Neuronal stem cell (in vitro differentiated cells): ENCODE measurements at regions not wholly inside any gene's neighbourhood (a gene's known extent, or its start where the extent isn't known, plus 50 kb on each side); places are given as distances from the start of the nearest gene placed in this dataset.
A peak's percentile ranks its signal among the peaks of the same experiment; 100 is the strongest.

Experiments
- DNase-seq: peaks from one replicate; pipeline ENCODE4 v3.0.0-alpha.2; 2013; ENCODE audit warnings: low spot score
- H2AFZ ChIP-seq: one replicate; pipeline ENCODE4 v1.6.1; 2013; ENCODE audit warnings: mild to moderate bottlenecking, low read length, inconsistent platforms
- H2AK5ac ChIP-seq: 2 replicates; pipeline ENCODE4 v1.6.1; 2013; ENCODE audit warnings: low read depth, mild to moderate bottlenecking, inconsistent platforms, low read length, moderate library complexity, mixed read lengths
- H2BK120ac ChIP-seq: 2 replicates; pipeline ENCODE4 v1.6.1; 2013; ENCODE audit warnings: low read depth, mild to moderate bottlenecking, inconsistent platforms, low read length, moderate library complexity, mixed read lengths
- H2BK12ac ChIP-seq: one replicate; pipeline ENCODE4 v1.6.1; 2013; ENCODE audit warnings: low read length, inconsistent platforms
- H2BK15ac ChIP-seq: 2 replicates; pipeline ENCODE4 v1.6.1; 2013; ENCODE audit warnings: mild to moderate bottlenecking, low read length, inconsistent platforms, mixed read lengths
- H2BK5ac ChIP-seq: one replicate; pipeline ENCODE4 v1.6.1; 2013; ENCODE audit warnings: inconsistent platforms, mild to moderate bottlenecking, low read length, moderate library complexity
- H3K14ac ChIP-seq: one replicate; pipeline ENCODE4 v1.6.1; 2013; ENCODE audit warnings: low read length, inconsistent platforms
- H3K18ac ChIP-seq: 2 replicates; pipeline ENCODE4 v1.6.1; 2013; ENCODE audit warnings: low read length, inconsistent platforms
- H3K23ac ChIP-seq: 2 replicates; pipeline ENCODE4 v1.6.1; 2013; ENCODE audit warnings: low read depth, mild to moderate bottlenecking, mixed read lengths, low read length, inconsistent platforms; ENCODE audit not compliant: poor library complexity
- H3K27ac ChIP-seq: replicated peaks from 3 replicates; pipeline ENCODE4 v1.5.1; 2013; ENCODE audit warnings: low read length, inconsistent platforms
- H3K27me3 ChIP-seq, 3 experiments: 2 replicates each; pipeline ENCODE4 v1.6.1; 2013; ENCODE audit warnings: low read length in 3 of 3, mild to moderate bottlenecking in 2 of 3, inconsistent platforms in 1 of 3, low read depth in 1 of 3, mixed read lengths in 1 of 3, moderate library complexity in 1 of 3; ENCODE audit not compliant: control insufficient read depth in 3 of 3, insufficient read depth in 3 of 3
- H3K36me3 ChIP-seq, 2 donors: replicated peaks in 1 of 2; 2 replicates each; pipeline ENCODE4 v1.6.1; 2013; ENCODE audit warnings: low read length in 2 of 2; ENCODE audit not compliant: control insufficient read depth in 2 of 2, insufficient read depth in 2 of 2
- H3K4ac ChIP-seq: 2 replicates; pipeline ENCODE4 v1.6.1; 2013; ENCODE audit warnings: inconsistent platforms, mild to moderate bottlenecking, low read length, moderate library complexity
- H3K4me1 ChIP-seq, 2 donors: 1 replicate in 1 of 2; 2 replicates in 1 of 2; pipeline ENCODE4 v1.6.1; 2013; ENCODE audit warnings: low read length in 2 of 2, low read depth in 1 of 2; ENCODE audit not compliant: control insufficient read depth in 2 of 2, insufficient read depth in 1 of 2
- H3K4me2 ChIP-seq: one replicate; pipeline ENCODE4 v1.6.1; 2013; ENCODE audit warnings: mild to moderate bottlenecking, low read length, inconsistent platforms; ENCODE audit not compliant: insufficient read depth, poor library complexity, severe bottlenecking
- H3K4me3 ChIP-seq, 2 donors: 2 replicates each; pipeline ENCODE4 v1.5.1; 2013; ENCODE audit warnings: low read length in 2 of 2, mild to moderate bottlenecking in 2 of 2, inconsistent platforms in 1 of 2, moderate library complexity in 1 of 2
- H3K79me1 ChIP-seq: one replicate; pipeline ENCODE4 v1.6.1; 2013; ENCODE audit warnings: low read depth, mild to moderate bottlenecking, inconsistent platforms, low read length, moderate library complexity
- H3K9ac ChIP-seq: one replicate; pipeline ENCODE4 v1.6.1; 2013; ENCODE audit warnings: mild to moderate bottlenecking, low read depth, low read length, inconsistent platforms; ENCODE audit not compliant: poor library complexity
- H3K9me3 ChIP-seq, 2 donors: replicated peaks in 1 of 2; 2 replicates each; pipeline versions ENCODE3 to v1.6.1; 2013; ENCODE audit warnings: low read length in 2 of 2, mild to moderate bottlenecking in 2 of 2, inconsistent platforms in 1 of 2, low read depth in 1 of 2, mixed read lengths in 1 of 2, moderate library complexity in 1 of 2; ENCODE audit not compliant: control insufficient read depth in 2 of 2, insufficient read depth in 1 of 2
- H4K8ac ChIP-seq: one replicate; pipeline ENCODE4 v1.6.1; 2013; ENCODE audit warnings: low read depth, mild to moderate bottlenecking, inconsistent platforms, low read length, moderate library complexity
- H4K91ac ChIP-seq: one replicate; pipeline ENCODE4 v1.6.1; 2013; ENCODE audit warnings: low read length, low read depth, mild to moderate bottlenecking, inconsistent platforms; ENCODE audit not compliant: poor library complexity
- WGBS, 2 donors: extraction: QIAGEN DNeasy Blood & Tissue Kit; methylation state at CpG; one replicate each; pipeline ENCODE4 v1.1.7; 2013; ENCODE audit warnings: missing lambda C conversion rate in 2 of 2, mixed read lengths in 1 of 2; ENCODE audit not compliant: insufficient read length in 2 of 2, insufficient replicate concordance in 1 of 2; ENCODE audit errors: extremely low coverage in 2 of 2; 5-methylcytosine and 5-hydroxymethylcytosine counted together

DNA sequence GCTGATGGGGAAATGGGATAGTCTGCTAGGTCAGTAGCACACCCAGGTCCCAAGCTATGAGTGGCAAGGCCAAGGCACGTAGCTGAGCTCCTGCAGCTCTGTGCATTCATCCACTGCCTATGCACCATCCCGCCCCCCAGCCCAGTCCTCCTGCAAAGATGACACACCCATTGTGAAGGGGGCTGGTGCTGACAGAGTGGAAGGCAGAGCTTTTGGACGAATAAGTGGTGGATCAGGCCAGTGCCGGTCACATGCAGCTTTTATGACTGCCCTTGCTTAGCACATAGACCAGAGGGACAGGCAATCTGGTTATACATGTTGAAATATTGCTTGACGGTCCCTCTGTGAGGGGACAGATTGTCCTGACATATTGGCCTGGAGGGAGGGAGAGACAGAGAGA, 494.3 kb downstream of the PTPRU start:
- Histone ChIP-seq H2BK15ac (no peak overlapping the region), H3K9me3 (peaks cover 0 to 2% of the 10 kb centered on the region in 2 donors), H2BK12ac (no peak overlapping the region), H2AFZ (no peak overlapping the region), H3K36me3 (no peaks in the 10 kb centered on the region), H3K4me3 (no peak overlapping the region), H2BK5ac (no peak overlapping the region), H3K4me1 (no peaks in the 10 kb centered on the region), H3K23ac (no peak overlapping the region), H3K14ac (no peak overlapping the region), H3K79me1 (no peaks in the 10 kb centered on the region), H3K4ac (no peak overlapping the region), H3K9ac (no peak overlapping the region), H3K27me3 (no peaks in the 10 kb centered on the region), H3K27ac (no peak overlapping the region), H4K91ac (no peak overlapping the region), H2BK120ac (no peak overlapping the region), H3K4me2 (no peak overlapping the region), H4K8ac (no peak overlapping the region), H3K18ac (peak overlapping the region; percentile 45), H2AK5ac (no peak overlapping the region)
- no peak for DNase-seq
- WGBS, 2 donors = no CpG with 5 or more reads among the region's 5 CpGs

DNA sequence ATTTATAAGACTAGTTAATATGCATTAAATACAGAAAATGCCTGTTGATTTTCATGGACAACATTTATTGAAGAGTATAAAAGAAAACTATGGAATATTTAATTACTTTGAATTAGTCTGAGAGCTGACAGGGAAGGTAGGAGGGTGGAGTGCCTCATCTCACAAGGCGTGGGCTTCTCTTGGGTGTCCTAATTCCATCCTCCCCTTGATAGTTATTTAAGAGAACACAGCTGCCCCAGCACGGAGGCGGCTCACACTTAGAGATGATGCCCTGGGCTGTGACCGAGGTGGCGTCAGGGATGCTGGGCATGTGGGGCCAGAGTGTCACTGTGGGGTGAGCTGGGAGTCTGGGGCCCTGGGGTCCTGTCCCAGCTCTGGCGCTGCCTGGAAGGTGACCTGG, 493.0 kb downstream of the PTPRU start:
- Histone ChIP-seq H2AFZ (no peak overlapping the region), H2BK120ac (no peak overlapping the region), H3K18ac (no peak overlapping the region), H3K27ac (no peak overlapping the region), H3K27me3 (no peaks in the 10 kb centered on the region), H2BK5ac (no peak overlapping the region), H4K91ac (no peak overlapping the region), H3K4ac (no peak overlapping the region), H3K79me1 (no peaks in the 10 kb centered on the region), H2BK15ac (no peak overlapping the region), H3K9ac (no peak overlapping the region), H3K4me2 (no peak overlapping the region), H3K14ac (no peak overlapping the region), H3K9me3 (peaks cover 0 to 2% of the 10 kb centered on the region in 2 donors), H3K4me1 (no peaks in the 10 kb centered on the region), H3K36me3 (no peaks in the 10 kb centered on the region), H3K4me3 (no peak overlapping the region), H3K23ac (no peak overlapping the region), H2BK12ac (no peak overlapping the region), H2AK5ac (no peak overlapping the region), H4K8ac (no peak overlapping the region)
- DNase-seq = no peak
- no CpG with 5 or more reads among the region's 6 CpGs for WGBS, 2 donors

DNA sequence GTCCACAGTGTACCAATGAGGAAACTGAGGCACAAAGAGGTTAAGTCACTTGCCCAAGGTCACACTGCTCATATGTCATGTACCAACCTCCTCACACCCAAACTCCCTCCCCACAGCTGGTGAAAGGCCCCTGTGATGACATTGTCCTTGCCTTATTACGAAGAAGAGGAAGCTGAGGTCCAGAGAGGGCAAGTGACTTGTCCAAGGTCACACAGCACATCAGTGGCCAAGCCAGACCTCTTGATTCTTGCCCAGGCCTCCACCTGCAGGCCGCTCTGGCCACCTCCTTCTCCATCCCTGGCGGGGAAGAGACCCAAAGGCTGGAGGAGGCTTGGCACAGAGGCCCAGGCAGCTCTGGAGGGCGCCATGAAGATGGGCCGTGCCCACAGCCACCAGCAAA, 492.4 kb downstream of the PTPRU start:
- no peak overlapping the region for H2AFZ ChIP-seq

DNA sequence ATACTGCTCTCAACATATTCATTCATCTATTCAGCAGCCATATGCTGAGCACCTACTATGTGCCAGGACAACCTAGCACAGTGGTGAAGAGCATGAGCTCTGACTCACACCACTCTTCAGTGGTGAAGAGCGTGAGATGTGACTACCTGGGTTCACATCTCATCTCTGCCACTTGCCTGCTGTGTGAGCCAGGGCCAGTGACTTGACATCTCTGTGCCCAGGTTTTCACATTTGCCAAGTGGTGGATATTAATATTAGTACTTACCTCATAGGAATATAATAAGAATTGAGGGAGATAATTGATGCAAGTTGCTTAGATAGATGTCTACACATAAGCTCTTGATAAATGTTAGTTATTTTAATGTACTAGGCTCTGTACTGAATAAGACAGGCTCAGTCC, 488.9 kb downstream of the PTPRU start:
- no peak overlapping the region for H3K4me2 ChIP-seq
- peaks cover 0 to 8% of the 10 kb centered on the region in 2 donors for H3K9me3 ChIP-seq
- H3K4me1 ChIP-seq = no peaks in the 10 kb centered on the region
- H2BK12ac ChIP-seq = no peak overlapping the region
- no peak overlapping the region for H3K14ac ChIP-seq
- H3K79me1 ChIP-seq = no peaks in the 10 kb centered on the region
- H3K18ac ChIP-seq = no peak overlapping the region
- DNase-seq = no peak
- H4K91ac ChIP-seq = no peak overlapping the region
- H3K4me3 ChIP-seq = no peak overlapping the region
- H2AFZ ChIP-seq = no peak overlapping the region
- no peak overlapping the region for H2BK120ac ChIP-seq
- no CpG with 5 or more reads among the region's 1 CpG for WGBS, 2 donors
- no peak overlapping the region for H2BK15ac ChIP-seq
- no peak overlapping the region for H3K27ac ChIP-seq
- H3K27me3 ChIP-seq = peaks cover 0 to 2% (median 0%) of the 10 kb centered on the region in 3 experiments
- H2BK5ac ChIP-seq = no peak overlapping the region
- no peaks in the 10 kb centered on the region for H3K36me3 ChIP-seq
- no peak overlapping the region for H3K23ac ChIP-seq
- H2AK5ac ChIP-seq = no peak overlapping the region
- H3K9ac ChIP-seq = no peak overlapping the region
- H4K8ac ChIP-seq = no peak overlapping the region
- no peak overlapping the region for H3K4ac ChIP-seq

More for the DNA sequence above, 492.4 kb downstream of the PTPRU start:
- no peak overlapping the region for H3K4ac ChIP-seq
- no peak overlapping the region for H3K27ac ChIP-seq
- H3K23ac ChIP-seq = no peak overlapping the region
- DNase-seq = no peak
- no peaks in the 10 kb centered on the region for H3K27me3 ChIP-seq
- H3K18ac ChIP-seq = no peak overlapping the region
- H3K9ac ChIP-seq = no peak overlapping the region
- H2BK120ac ChIP-seq = no peak overlapping the region
- H3K4me2 ChIP-seq = no peak overlapping the region
- no peak overlapping the region for H4K8ac ChIP-seq
- H2AK5ac ChIP-seq = no peak overlapping the region
- H2BK12ac ChIP-seq = no peak overlapping the region
- H3K14ac ChIP-seq = no peak overlapping the region
- no peaks in the 10 kb centered on the region for H3K4me1 ChIP-seq
- no peaks in the 10 kb centered on the region for H3K79me1 ChIP-seq
- no peak overlapping the region for H2BK5ac ChIP-seq
- H2BK15ac ChIP-seq = no peak overlapping the region
- H3K4me3 ChIP-seq = no peak overlapping the region
- no CpG with 5 or more reads among the region's 5 CpGs for WGBS, 2 donors
- peaks cover 0 to 5% of the 10 kb centered on the region in 2 donors for H3K9me3 ChIP-seq
- H3K36me3 ChIP-seq = no peaks in the 10 kb centered on the region
- no peak overlapping the region for H4K91ac ChIP-seq
